IgD-negative memory B cell (primary cell): ENCODE measurements at regions not wholly inside any gene's neighbourhood (a gene's known extent, or its start where the extent isn't known, plus 50 kb on each side); places are given as distances from the start of the nearest gene placed in this dataset.

Experiments
- H3K27ac Mint-ChIP-seq, 3 donors: one replicate each; pipeline ENCODE4 v1.8.0; 2020 to 2022; ENCODE audit warnings: mild to moderate bottlenecking in 3 of 3, mixed read lengths in 3 of 3, moderate library complexity in 1 of 3
- H3K27me3 Mint-ChIP-seq: one replicate; pipeline ENCODE4 v1.8.0; 2021; ENCODE audit warnings: mixed read lengths
- H3K36me3 Mint-ChIP-seq: one replicate; pipeline ENCODE4 v1.8.0; 2020; ENCODE audit warnings: mild to moderate bottlenecking, mixed read lengths
- H3K4me1 Mint-ChIP-seq, 3 donors: one replicate each; pipeline ENCODE4 v1.8.0; 2020 to 2022; ENCODE audit warnings: mixed read lengths in 3 of 3, mild to moderate bottlenecking in 1 of 3
- H3K4me3 Mint-ChIP-seq, 4 donors: one replicate each; pipeline ENCODE4 v1.8.0; 2020 to 2022; ENCODE audit warnings: mild to moderate bottlenecking in 4 of 4, mixed read lengths in 4 of 4, moderate library complexity in 3 of 4
- H3K9me3 Mint-ChIP-seq, 3 donors: one replicate each; pipeline ENCODE4 v1.8.0; 2020 to 2021; ENCODE audit warnings: mixed read lengths in 3 of 3, mild to moderate bottlenecking in 1 of 3

DNA sequence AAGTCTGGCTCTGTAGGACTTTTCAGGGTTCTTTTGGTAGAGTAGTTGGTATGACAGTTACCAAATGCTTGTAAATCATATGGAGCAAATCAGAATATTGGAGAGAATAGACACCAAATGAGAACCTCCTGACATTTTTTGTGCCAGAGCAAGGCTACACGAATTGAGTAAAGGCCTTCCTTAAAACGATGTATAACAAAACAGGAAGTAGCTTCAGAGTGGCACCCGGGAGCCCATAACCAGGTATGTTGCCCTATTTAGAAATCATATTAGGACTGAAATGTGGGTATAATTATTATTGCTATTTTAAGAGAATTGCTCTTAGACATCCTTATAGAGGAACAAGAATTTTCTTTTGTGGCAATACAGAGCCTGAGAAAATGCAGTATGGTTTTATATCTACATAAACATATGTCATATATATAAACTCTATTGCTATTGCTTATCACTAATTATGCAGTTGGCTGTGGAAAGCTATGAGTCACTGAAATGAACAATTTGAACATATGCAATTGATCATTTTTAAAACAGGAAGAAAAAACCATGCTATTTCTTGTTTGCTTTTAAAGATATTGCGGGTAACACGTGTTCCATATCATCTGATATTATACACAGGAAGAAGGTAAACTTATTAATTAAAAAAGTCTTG, 197.4 kb upstream of the MTPN start:
- Mint-ChIP-seq H3K4me1 (peaks cover 0 to 2% (median 0%) of the 10 kb centered on the region in 3 donors), H3K36me3 (no peaks in the 10 kb centered on the region), H3K27me3 (peaks cover 1% of the 10 kb centered on the region), H3K4me3 (no peak overlapping the region), H3K27ac (no peak overlapping the region), H3K9me3 (peaks cover 0 to 4% (median 0%) of the 10 kb centered on the region in 3 donors)

DNA sequence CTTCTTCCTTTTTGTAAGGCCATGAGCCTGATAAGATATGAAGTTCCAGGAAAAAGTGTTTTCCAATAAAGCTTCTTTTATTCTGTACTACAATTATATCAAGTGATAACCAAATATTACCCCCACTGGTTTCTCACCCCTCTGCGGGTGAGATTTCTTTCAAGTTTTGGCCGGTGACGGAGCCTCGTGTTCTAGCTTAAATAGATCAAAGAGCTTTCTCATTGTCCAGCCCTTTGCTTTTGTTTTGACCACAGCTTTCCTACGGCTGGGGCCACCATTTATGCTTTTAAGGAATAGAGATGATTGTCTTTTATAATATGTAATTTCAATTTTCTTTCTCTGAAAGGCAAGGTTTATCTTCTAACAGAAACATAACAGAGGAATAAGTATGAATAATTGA, 196.7 kb upstream of the MTPN start:
- Mint-ChIP-seq H3K27ac (no peak overlapping the region), H3K27me3 (peaks cover 1% of the 10 kb centered on the region), H3K9me3 (peaks cover 0 to 4% (median 0%) of the 10 kb centered on the region in 3 donors), H3K36me3 (no peaks in the 10 kb centered on the region), H3K4me1 (peaks cover 0 to 2% (median 0%) of the 10 kb centered on the region in 3 donors), H3K4me3 (no peak overlapping the region)

GRCh38 chr7:136171233-136171632, 194.1 kb upstream of the MTPN start:
- Mint-ChIP-seq H3K27ac (no peak overlapping the region), H3K27me3 (peaks cover 1% of the 10 kb centered on the region), H3K36me3 (peaks cover 2% of the 10 kb centered on the region), H3K9me3 (peaks cover 0 to 4% (median 0%) of the 10 kb centered on the region in 3 donors), H3K4me1 (peaks cover 0 to 2% (median 0%) of the 10 kb centered on the region in 3 donors), H3K4me3 (no peak overlapping the region)

GRCh38 chr7:136168821-136169220, 191.7 kb upstream of the MTPN start:
- H3K9me3 Mint-ChIP-seq, result peaks cover 0 to 4% (median 0%) of the 10 kb centered on the region in 3 donors
- H3K4me1 Mint-ChIP-seq, result no peaks in the 10 kb centered on the region
- H3K27ac Mint-ChIP-seq, result no peak overlapping the region
- H3K4me3 Mint-ChIP-seq, result no peak overlapping the region
- peaks cover 4% of the 10 kb centered on the region for H3K36me3 Mint-ChIP-seq
- H3K27me3 Mint-ChIP-seq, result peaks cover 1% of the 10 kb centered on the region

- Mint-ChIP-seq H3K4me1 (no peaks in the 10 kb centered on the region), H3K9me3 (peaks cover 0 to 4% (median 0%) of the 10 kb centered on the region in 3 donors), H3K27me3 (peaks cover 1% of the 10 kb centered on the region), H3K36me3 (peaks cover 5% of the 10 kb centered on the region), H3K4me3 (no peak overlapping the region), H3K27ac (no peak overlapping the region)
Measured at GRCh38 chr7:136167991-136168390, 190.8 kb upstream of the MTPN start.

GRCh38 chr7:136166521-136166920, 189.4 kb upstream of the MTPN start:
- H3K27ac Mint-ChIP-seq, result no peak overlapping the region
- H3K4me1 Mint-ChIP-seq, result no peaks in the 10 kb centered on the region
- H3K27me3 Mint-ChIP-seq, result no peaks in the 10 kb centered on the region
- H3K4me3 Mint-ChIP-seq, result no peak overlapping the region
- H3K36me3 Mint-ChIP-seq, result peaks cover 8% of the 10 kb centered on the region
- H3K9me3 Mint-ChIP-seq, result no peaks in the 10 kb centered on the region

DNA sequence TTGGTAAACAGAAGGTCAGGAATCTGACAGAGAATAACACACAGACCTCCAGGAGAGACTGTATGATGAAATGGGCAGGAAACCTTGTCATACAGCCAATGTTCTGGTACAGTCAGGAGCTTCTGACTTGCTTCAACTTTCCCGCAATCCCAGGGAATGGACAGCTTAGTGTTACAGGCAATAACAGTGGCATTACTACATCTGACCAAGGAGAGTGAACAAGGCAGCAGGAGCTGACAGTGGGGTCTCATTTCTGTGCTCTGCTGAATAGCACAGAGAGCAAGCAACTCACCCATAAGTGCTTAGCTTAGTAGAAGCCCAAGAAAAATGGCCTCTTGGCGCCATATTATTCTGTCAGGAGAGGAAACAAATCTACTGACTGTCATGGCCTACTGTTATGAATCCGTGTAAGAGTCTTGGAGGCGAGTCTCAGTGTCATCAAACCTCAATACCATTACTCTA, 186.2 kb upstream of the MTPN start:
- Mint-ChIP-seq H3K27ac (no peak overlapping the region), H3K4me3 (no peak overlapping the region), H3K9me3 (peaks cover 0 to 3% (median 0%) of the 10 kb centered on the region in 3 donors), H3K27me3 (no peaks in the 10 kb centered on the region), H3K36me3 (peaks cover 10% of the 10 kb centered on the region), H3K4me1 (no peaks in the 10 kb centered on the region)

DNA sequence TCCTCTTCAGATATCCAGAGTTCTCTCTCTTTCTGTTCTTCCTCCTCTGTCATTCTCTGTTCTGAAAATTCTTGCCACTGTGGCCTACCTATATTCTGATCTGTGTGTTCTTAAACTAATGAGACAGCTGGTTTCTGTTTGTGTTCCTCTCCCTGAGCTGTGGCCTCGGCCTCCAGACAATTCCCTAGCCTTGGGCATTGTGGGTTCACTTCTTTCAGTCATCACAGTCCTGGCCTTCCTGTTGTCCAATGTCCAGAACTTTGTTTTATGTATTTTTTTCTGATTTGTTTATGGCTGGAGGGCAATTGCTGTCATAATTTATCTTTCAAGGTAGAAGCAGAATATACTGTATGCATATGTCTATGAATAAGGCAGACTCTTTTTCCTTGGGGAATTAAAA, 173.2 kb upstream of the MTPN start:
- peaks cover 0 to 2% (median 0%) of the 10 kb centered on the region in 3 donors for H3K4me1 Mint-ChIP-seq
- H3K9me3 Mint-ChIP-seq, result no peaks in the 10 kb centered on the region
- H3K36me3 Mint-ChIP-seq, result peaks cover 1% of the 10 kb centered on the region
- H3K4me3 Mint-ChIP-seq, result no peak overlapping the region
- H3K27ac Mint-ChIP-seq, result no peak overlapping the region
- no peaks in the 10 kb centered on the region for H3K27me3 Mint-ChIP-seq

GRCh38 chr7:136148920-136149319, 171.8 kb upstream of the MTPN start:
- Mint-ChIP-seq H3K4me1 (peaks cover 0 to 2% (median 0%) of the 10 kb centered on the region in 3 donors), H3K27me3 (no peaks in the 10 kb centered on the region), H3K4me3 (no peak overlapping the region), H3K9me3 (no peaks in the 10 kb centered on the region), H3K36me3 (peaks cover 1% of the 10 kb centered on the region), H3K27ac (no peak overlapping the region)

- H3K36me3 Mint-ChIP-seq, result peaks cover 1% of the 10 kb centered on the region
- H3K4me3 Mint-ChIP-seq, result no peak overlapping the region
- H3K4me1 Mint-ChIP-seq, result peaks cover 0 to 2% (median 0%) of the 10 kb centered on the region in 3 donors
- no peaks in the 10 kb centered on the region for H3K9me3 Mint-ChIP-seq
- no peaks in the 10 kb centered on the region for H3K27me3 Mint-ChIP-seq
- H3K27ac Mint-ChIP-seq, result no peak overlapping the region
Measured at GRCh38 chr7:136146925-136147324, 169.8 kb upstream of the MTPN start.

DNA sequence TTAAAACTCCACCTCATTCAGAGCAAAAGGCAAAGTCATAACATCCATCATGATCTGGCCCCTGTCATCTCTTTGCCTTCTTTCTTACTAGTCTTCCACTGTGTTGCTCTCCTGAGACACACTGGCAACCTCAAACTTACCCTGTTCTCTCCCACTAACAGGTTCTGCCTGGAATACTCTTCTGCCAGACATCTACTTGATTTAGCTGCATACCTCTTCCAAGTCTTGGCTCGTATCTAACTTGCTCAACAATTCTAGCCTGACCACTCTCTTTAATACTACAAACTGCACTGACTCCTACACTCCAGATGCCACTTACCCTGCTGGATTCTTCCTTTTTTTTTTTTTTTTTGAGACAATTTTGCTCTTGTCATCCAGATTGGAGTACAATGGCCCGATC, 167.0 kb upstream of the MTPN start:
- Mint-ChIP-seq H3K4me3 (no peak overlapping the region), H3K36me3 (no peaks in the 10 kb centered on the region), H3K9me3 (no peaks in the 10 kb centered on the region), H3K27ac (no peak overlapping the region), H3K27me3 (no peaks in the 10 kb centered on the region), H3K4me1 (peaks cover 0 to 5% (median 2%) of the 10 kb centered on the region in 3 donors)

- no peaks in the 10 kb centered on the region for H3K36me3 Mint-ChIP-seq
- H3K9me3 Mint-ChIP-seq, result no peaks in the 10 kb centered on the region
- no peak overlapping the region for H3K27ac Mint-ChIP-seq
- H3K27me3 Mint-ChIP-seq, result no peaks in the 10 kb centered on the region
- H3K4me3 Mint-ChIP-seq, result no peak overlapping the region
- peaks cover 0 to 5% (median 0%) of the 10 kb centered on the region in 3 donors for H3K4me1 Mint-ChIP-seq
Measured at GRCh38 chr7:136143271-136143670, 166.1 kb upstream of the MTPN start.

GRCh38 chr7:136142583-136142982, 165.4 kb upstream of the MTPN start:
- no peak overlapping the region for H3K4me3 Mint-ChIP-seq
- H3K4me1 Mint-ChIP-seq, result peaks cover 0 to 5% (median 0%) of the 10 kb centered on the region in 3 donors
- H3K27ac Mint-ChIP-seq, result no peak overlapping the region
- no peaks in the 10 kb centered on the region for H3K27me3 Mint-ChIP-seq
- no peaks in the 10 kb centered on the region for H3K9me3 Mint-ChIP-seq
- no peaks in the 10 kb centered on the region for H3K36me3 Mint-ChIP-seq

GRCh38 chr7:136140469-136140868, 163.3 kb upstream of the MTPN start:
- Mint-ChIP-seq H3K4me3 (no peak overlapping the region), H3K27ac (no peak overlapping the region), H3K27me3 (no peaks in the 10 kb centered on the region), H3K9me3 (no peaks in the 10 kb centered on the region), H3K4me1 (peaks cover 0 to 5% (median 1%) of the 10 kb centered on the region in 3 donors), H3K36me3 (no peaks in the 10 kb centered on the region)

DNA sequence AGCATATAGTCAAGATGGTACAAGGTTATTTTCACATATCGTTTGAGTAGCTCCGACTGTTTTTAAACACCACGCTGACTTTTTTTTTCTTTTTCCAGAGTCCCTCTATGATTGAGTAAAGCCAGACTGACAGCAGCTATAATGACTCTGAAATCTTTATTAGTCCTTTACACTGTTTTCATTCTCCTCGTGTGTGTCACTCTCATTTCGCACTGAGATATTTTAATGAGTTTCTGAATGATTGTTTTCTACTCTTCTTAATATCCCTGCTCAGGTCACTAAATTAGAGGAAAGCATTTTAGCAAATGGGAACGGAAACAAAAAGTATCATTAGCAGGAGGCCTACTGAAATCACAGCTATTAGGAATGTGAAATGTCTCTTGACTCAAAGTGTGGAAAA, 162.3 kb upstream of the MTPN start:
- no peak overlapping the region for H3K4me3 Mint-ChIP-seq
- H3K27me3 Mint-ChIP-seq, result no peaks in the 10 kb centered on the region
- peaks cover 0 to 5% (median 1%) of the 10 kb centered on the region in 3 donors for H3K4me1 Mint-ChIP-seq
- peaks cover 2% of the 10 kb centered on the region for H3K36me3 Mint-ChIP-seq
- no peak overlapping the region for H3K27ac Mint-ChIP-seq
- H3K9me3 Mint-ChIP-seq, result no peaks in the 10 kb centered on the region

DNA sequence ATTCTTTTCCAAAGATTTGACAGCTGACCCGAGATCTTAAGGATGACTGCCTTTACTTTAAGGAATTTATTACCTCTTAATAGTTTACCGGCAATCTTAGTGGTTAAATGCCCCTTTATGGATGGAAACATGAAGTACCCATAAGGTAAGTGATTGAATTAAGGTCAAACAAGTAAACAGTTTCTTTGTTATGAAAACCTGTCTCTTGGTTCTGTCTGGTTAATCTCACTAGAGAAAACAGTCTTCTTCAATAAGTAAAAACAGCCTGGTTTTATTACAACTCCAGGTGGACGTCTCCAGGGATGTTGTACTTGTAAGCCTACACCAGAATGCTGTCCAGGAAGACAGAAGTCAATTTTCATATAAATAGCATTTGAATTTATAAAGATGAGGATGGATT, 161.8 kb upstream of the MTPN start:
- H3K4me3 Mint-ChIP-seq, result no peak overlapping the region
- H3K27ac Mint-ChIP-seq, result no peak overlapping the region
- H3K4me1 Mint-ChIP-seq, result peaks cover 0 to 5% (median 1%) of the 10 kb centered on the region in 3 donors
- H3K36me3 Mint-ChIP-seq, result peaks cover 2% of the 10 kb centered on the region
- no peaks in the 10 kb centered on the region for H3K9me3 Mint-ChIP-seq
- H3K27me3 Mint-ChIP-seq, result no peaks in the 10 kb centered on the region
